Panc1 (cell line): ENCODE measurements at regions not wholly inside any gene's neighbourhood (a gene's known extent, or its start where the extent isn't known, plus 50 kb on each side); places are given as distances from the start of the nearest gene placed in this dataset.

Source experiments
- POLR2AphosphoS5 ChIP-seq: IDR thresholded peaks from 2 replicates; pipeline ENCODE4 v1.6.1; 2012; ENCODE audit warnings: mild to moderate bottlenecking, low read depth, low read length, moderate library complexity
- SIN3A ChIP-seq: IDR thresholded peaks from 2 replicates; pipeline ENCODE4 v1.6.1; 2012; ENCODE audit warnings: low read depth, mild to moderate bottlenecking, low read length, moderate library complexity, borderline replicate concordance; ENCODE audit not compliant: insufficient read depth
- TCF7L2 ChIP-seq: IDR thresholded peaks from 2 replicates; pipeline ENCODE4 v1.6.1; 2011; ENCODE audit warnings: mild to moderate bottlenecking, low read depth, low read length, inconsistent platforms
- TF ChIP-seq, protein P1 (sequence below): fragments of 450-650 bp; IDR thresholded peaks from 2 replicates; pipeline ENCODE4 v1.5.1; 2017; ENCODE audit warnings: mild to moderate bottlenecking
- TF ChIP-seq, protein P2 (sequence below), 2 experiments: IDR thresholded peaks; 2 replicates each; pipeline ENCODE4 v1.6.1; 2011 to 2012; ENCODE audit warnings: low read depth in 2 of 2, control low read depth in 1 of 2, low read length in 1 of 2, mild to moderate bottlenecking in 1 of 2, moderate library complexity in 1 of 2; ENCODE audit not compliant: insufficient read depth in 1 of 2

DNA sequence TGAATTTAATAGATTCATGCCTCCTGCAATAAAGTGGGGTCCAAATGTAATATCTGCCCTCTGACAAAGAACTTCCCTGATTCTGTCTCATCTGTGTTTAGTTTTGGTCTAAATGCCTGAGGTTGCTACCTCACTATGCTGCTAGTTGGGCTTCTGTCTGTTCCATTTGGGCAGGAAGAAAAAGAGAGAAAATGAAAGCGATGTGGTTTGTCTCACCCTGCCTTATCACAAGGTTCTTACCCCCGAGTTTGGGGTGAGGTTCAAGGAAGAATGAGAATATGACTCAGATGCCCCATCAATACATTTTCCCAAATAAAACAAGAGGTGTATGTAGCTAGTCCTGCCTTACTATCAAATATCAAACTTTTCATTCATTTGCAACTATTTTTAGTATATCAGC, 132.1 kb upstream of the MTAP start:
- no peak for TF ChIP-seq POLR2AphosphoS5
- TF ChIP-seq, protein P1, sequence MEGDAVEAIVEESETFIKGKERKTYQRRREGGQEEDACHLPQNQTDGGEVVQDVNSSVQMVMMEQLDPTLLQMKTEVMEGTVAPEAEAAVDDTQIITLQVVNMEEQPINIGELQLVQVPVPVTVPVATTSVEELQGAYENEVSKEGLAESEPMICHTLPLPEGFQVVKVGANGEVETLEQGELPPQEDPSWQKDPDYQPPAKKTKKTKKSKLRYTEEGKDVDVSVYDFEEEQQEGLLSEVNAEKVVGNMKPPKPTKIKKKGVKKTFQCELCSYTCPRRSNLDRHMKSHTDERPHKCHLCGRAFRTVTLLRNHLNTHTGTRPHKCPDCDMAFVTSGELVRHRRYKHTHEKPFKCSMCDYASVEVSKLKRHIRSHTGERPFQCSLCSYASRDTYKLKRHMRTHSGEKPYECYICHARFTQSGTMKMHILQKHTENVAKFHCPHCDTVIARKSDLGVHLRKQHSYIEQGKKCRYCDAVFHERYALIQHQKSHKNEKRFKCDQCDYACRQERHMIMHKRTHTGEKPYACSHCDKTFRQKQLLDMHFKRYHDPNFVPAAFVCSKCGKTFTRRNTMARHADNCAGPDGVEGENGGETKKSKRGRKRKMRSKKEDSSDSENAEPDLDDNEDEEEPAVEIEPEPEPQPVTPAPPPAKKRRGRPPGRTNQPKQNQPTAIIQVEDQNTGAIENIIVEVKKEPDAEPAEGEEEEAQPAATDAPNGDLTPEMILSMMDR = no peak
- TF ChIP-seq TCF7L2 = no peak
- TF ChIP-seq, protein P2, sequence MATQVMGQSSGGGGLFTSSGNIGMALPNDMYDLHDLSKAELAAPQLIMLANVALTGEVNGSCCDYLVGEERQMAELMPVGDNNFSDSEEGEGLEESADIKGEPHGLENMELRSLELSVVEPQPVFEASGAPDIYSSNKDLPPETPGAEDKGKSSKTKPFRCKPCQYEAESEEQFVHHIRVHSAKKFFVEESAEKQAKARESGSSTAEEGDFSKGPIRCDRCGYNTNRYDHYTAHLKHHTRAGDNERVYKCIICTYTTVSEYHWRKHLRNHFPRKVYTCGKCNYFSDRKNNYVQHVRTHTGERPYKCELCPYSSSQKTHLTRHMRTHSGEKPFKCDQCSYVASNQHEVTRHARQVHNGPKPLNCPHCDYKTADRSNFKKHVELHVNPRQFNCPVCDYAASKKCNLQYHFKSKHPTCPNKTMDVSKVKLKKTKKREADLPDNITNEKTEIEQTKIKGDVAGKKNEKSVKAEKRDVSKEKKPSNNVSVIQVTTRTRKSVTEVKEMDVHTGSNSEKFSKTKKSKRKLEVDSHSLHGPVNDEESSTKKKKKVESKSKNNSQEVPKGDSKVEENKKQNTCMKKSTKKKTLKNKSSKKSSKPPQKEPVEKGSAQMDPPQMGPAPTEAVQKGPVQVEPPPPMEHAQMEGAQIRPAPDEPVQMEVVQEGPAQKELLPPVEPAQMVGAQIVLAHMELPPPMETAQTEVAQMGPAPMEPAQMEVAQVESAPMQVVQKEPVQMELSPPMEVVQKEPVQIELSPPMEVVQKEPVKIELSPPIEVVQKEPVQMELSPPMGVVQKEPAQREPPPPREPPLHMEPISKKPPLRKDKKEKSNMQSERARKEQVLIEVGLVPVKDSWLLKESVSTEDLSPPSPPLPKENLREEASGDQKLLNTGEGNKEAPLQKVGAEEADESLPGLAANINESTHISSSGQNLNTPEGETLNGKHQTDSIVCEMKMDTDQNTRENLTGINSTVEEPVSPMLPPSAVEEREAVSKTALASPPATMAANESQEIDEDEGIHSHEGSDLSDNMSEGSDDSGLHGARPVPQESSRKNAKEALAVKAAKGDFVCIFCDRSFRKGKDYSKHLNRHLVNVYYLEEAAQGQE (IDR thresholded peaks at IDR 0.05; ENCODE audit: insufficient read depth in 1 of 2, low read depth in 2 of 2, low read length in 1 of 2) = no peak
- TF ChIP-seq SIN3A = no peak
